ENCODE measurements at regions not wholly inside any gene's neighbourhood (a gene's known extent, or its start where the extent isn't known, plus 50 kb on each side); places are given as distances from the start of the nearest gene placed in this dataset.
"Not testable (repeated sequence)": the region's sequence is repeated elsewhere in the genome, so short reads cannot be mapped to it uniquely, and the experiment has no call there.

DNA sequence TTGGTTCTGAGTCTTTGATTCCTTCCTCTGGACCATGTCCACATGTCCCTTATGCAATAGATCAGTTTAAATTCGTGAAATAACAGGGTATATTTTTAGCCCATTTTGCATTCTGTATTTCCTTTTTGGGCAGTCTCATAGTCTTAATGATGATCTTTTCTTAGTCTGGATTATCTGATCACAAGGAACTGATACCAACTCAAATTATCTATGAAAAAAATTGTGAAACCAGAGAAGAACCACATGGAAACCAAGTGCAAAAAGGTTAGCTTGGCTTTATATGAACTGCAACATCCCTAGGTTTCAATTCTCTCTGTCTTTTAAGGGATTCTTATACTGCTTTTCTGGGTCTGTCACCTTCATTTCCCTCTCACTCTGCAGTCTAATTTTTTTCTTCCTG lies 608.6 kb upstream of the AADAT start:
- in situ Hi-C loops (cut with HindIII; ENCODE audit: low sequenced_read_pairs) = no loop called here
- TF ChIP-seq, protein P1, sequence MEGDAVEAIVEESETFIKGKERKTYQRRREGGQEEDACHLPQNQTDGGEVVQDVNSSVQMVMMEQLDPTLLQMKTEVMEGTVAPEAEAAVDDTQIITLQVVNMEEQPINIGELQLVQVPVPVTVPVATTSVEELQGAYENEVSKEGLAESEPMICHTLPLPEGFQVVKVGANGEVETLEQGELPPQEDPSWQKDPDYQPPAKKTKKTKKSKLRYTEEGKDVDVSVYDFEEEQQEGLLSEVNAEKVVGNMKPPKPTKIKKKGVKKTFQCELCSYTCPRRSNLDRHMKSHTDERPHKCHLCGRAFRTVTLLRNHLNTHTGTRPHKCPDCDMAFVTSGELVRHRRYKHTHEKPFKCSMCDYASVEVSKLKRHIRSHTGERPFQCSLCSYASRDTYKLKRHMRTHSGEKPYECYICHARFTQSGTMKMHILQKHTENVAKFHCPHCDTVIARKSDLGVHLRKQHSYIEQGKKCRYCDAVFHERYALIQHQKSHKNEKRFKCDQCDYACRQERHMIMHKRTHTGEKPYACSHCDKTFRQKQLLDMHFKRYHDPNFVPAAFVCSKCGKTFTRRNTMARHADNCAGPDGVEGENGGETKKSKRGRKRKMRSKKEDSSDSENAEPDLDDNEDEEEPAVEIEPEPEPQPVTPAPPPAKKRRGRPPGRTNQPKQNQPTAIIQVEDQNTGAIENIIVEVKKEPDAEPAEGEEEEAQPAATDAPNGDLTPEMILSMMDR (IDR thresholded peaks at IDR 0.05; ENCODE audit: low read depth, low read length) = no peak

DNA sequence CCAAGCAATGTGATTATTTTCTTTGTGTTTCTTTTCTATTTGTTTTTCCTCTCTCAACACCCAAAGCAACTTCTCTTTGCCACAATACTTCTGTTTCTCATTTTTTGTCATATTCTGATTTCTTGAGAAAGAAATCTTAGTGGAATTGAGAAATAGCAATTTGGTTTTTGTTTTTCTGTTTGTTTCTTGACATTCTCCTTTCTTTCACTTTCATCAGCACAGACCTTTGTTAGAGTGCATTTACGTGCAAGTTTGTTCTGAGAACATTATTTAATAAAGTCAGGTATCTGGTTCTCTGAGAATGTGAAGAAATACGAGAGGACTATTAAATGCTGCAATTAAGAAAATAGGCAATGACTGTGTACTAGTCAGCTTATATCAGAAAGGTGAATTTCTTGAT lies 608.1 kb upstream of the AADAT start:
- DNase-seq (ENCODE audit: low read depth, low spot score) = no peak
- H3K4me3 ChIP-seq (ENCODE audit: low read depth, low read length) = no peak overlapping the region
- in situ Hi-C loops (cut with HindIII; ENCODE audit: low sequenced_read_pairs) = no loop called here
- TF ChIP-seq, protein P1 (IDR thresholded peaks at IDR 0.05; ENCODE audit: low read depth, low read length) = no peak

More for the DNA sequence above, 608.6 kb upstream of the AADAT start:
- no peak overlapping the region for H3K4me3 ChIP-seq (ENCODE audit: low read depth, low read length)
- DNase-seq (ENCODE audit: low read depth, low spot score) = no peak

DNA sequence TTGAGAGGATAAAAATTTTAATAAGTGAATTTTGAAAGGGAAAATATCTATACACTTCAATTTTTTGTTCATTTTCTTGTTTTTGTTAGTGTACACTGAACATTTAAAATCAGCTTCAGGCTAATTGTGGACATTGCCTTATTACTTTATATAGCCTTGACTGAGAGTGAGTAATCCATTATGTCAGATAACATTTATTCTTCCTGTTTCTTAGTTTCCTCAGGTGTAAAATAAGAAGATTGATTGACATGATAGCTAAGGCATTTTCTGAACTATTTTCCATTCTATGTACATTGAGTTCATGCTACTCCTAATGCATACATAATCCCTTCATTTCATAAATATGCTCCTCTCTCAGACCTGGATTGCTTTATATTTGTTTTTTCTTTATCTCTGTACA lies 607.3 kb upstream of the AADAT start:
- in situ Hi-C loops (cut with HindIII; ENCODE audit: low sequenced_read_pairs) = no loop called here
- DNase-seq (ENCODE audit: low read depth, low spot score) = no peak
- TF ChIP-seq, protein P1 (IDR thresholded peaks at IDR 0.05; ENCODE audit: low read depth, low read length) = no peak
- no peak overlapping the region for H3K4me3 ChIP-seq (ENCODE audit: low read depth, low read length)

DNA sequence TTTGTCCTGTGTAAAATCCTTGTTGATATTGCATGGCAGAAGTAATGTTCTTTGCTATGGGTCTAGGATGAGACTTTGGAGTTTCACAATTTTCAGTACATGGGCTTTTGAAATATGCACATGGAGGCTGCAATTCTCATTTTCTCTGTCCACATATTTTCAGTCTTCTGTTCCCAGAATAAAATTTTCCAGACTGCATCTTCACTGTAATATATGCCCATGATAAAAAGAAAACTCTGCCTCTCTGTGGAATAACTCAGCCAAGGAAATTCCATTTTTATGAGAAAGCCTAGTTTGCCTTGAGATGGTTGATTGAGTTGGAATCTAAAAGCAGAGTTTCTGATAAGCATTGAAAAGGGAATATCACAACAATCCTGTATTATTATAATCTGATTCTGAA lies 601.4 kb upstream of the AADAT start:
- TF ChIP-seq, protein P1 (IDR thresholded peaks at IDR 0.05; ENCODE audit: low read depth, low read length) = no peak
- H3K4me3 ChIP-seq (ENCODE audit: low read depth, low read length) = no peak overlapping the region
- in situ Hi-C loops (cut with HindIII; ENCODE audit: low sequenced_read_pairs) = no loop called here
- no peak for DNase-seq (ENCODE audit: low read depth, low spot score)

DNA sequence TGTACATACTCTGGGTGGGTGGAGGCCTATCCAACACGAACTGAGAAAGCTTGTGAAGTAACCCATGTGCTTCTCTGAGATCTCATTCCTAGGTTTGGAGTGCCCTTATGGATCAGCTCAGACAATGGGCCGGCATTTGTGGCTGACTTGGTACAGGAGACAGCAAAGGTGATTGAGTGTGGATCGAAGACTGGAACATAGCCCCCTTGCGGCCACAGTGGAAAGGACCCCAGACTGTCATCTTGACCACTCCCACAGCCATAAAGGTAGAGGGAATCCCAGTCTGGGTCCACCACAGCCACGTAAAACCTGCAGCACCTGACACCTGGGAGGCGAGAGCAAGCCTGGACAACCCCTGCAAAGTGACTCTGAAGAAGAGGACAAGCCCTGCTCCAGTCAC lies 598.0 kb upstream of the AADAT start:
- in situ Hi-C loops (cut with HindIII; ENCODE audit: low sequenced_read_pairs) = no loop called here
- TF ChIP-seq, protein P1 (IDR thresholded peaks at IDR 0.05; ENCODE audit: low read depth, low read length) = no peak
- no peak for DNase-seq (ENCODE audit: low read depth, low spot score)
- no peak overlapping the region for H3K4me3 ChIP-seq (ENCODE audit: low read depth, low read length)

DNA sequence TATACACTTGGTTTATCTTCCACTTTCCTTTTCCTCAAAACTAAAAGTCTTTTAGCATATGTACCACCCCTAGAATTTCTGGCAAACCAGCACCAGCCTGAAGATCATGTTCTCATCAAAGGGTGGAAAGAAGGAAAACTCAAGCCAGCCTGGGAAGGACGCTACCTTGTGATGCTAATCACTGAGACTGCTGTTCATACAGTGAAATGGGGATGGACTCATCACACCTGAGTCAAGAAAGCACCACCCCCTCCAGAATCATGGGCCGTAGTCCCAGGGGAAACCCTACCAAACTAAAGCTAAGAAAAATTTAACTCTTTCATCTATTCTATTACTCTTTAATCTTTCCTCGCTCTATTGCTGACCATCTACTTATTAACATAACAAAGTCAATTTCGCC lies 595.9 kb upstream of the AADAT start:
- H3K4me3 ChIP-seq (ENCODE audit: low read depth, low read length); DNase-seq (ENCODE audit: low read depth, low spot score); in situ Hi-C loops (cut with HindIII; ENCODE audit: low sequenced_read_pairs): not testable (repeated sequence)

DNA sequence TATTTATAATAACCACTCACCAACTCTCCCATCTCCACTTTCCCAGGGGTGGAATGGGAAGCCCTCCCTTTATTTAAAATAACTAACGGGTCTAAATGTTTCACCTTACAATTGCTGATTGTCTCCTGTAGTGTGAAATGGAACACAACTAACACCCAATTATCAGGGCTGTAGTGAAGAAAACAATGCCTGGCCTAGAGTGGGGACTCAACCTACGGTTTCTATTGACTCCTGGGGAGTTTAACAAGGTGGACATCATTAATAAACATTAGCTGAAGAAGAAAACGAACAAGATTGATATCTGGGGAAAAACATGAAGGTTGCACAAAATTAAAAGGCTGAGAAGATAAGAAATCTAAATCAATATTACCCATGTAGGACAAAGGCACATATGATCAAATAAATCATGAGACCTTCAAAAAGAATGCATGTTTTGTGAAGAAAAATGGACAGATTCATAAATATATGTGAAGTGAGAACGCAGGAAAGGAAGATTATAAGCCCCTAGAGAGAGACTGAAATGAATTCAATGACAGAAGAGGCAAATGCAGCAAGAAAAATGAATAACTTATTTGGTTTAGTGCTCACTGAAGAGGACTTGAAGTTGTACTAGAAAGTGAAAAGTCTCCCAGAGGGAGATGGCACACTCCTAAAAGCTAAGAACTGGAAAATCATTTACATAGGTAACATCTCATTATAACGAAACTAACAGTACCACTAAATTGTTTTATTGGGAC lies 593.0 kb upstream of the AADAT start:
- H3K4me3 ChIP-seq (ENCODE audit: low read depth, low read length) = no peak overlapping the region
- in situ Hi-C loops (cut with HindIII; ENCODE audit: low sequenced_read_pairs) = no loop called here
- DNase-seq (ENCODE audit: low read depth, low spot score) = no peak
- TF ChIP-seq, protein P1 (IDR thresholded peaks at IDR 0.05; ENCODE audit: low read depth, low read length) = no peak

DNA sequence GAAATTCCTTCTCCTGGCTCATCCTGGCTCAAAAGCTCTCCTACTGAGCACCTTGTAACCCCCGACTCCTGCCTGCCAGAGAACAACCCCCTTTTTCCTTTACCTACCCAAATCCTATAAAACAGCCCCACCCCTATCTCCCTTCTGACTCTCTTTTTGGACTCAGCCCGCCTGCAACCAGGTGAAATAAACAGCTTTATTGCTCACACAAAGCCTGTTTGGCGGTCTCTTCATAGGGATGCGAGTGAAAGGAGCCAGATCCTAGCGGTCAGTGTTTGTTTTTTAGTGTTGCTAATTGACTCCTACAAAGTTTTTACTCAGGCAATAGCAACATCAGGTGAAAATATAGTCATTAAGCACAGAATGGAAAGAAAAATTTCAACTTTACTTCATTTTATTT lies 592.3 kb upstream of the AADAT start:
- DNase-seq (ENCODE audit: low read depth, low spot score); H3K4me3 ChIP-seq (ENCODE audit: low read depth, low read length); in situ Hi-C loops (cut with HindIII; ENCODE audit: low sequenced_read_pairs): not testable (repeated sequence)

Measured in astrocyte of the spinal cord (primary cell).